GM12874 (cell line): ENCODE measurements at regions not wholly inside any gene's neighbourhood (a gene's known extent, or its start where the extent isn't known, plus 50 kb on each side); places are given as distances from the start of the nearest gene placed in this dataset.

ENCODE experiments used
- CTCF ChIP-seq: IDR thresholded peaks from 2 replicates; pipeline ENCODE4 v1.5.1; 2011; ENCODE audit warnings: low read depth, mild to moderate bottlenecking, control low read depth, low read length, moderate library complexity; ENCODE audit not compliant: insufficient read depth

GRCh38 chr11:104830508-104830907 is 67.8 kb downstream of the CASP12 start:
- TF ChIP-seq CTCF: no peak

GRCh38 chr11:104830080-104830479 is 68.2 kb downstream of the CASP12 start:
- TF ChIP-seq CTCF: no peak

GRCh38 chr11:104826772-104827171 is 71.5 kb downstream of the CASP12 start:
- TF ChIP-seq CTCF: no peak

- TF ChIP-seq CTCF: no peak
These were observed 74.6 kb downstream of the CASP12 start for GRCh38 chr11:104823657-104824056.

GRCh38 chr11:104820431-104820830 is 77.8 kb downstream of the CASP12 start:
- TF ChIP-seq CTCF: no peak

- TF ChIP-seq CTCF: no peak
These were observed 78.7 kb downstream of the CASP12 start for GRCh38 chr11:104819603-104820002.

- TF ChIP-seq CTCF: no peak
These were observed 79.2 kb downstream of the CASP12 start for GRCh38 chr11:104819107-104819506.

GRCh38 chr11:104817973-104818372 is 80.3 kb downstream of the CASP12 start:
- TF ChIP-seq CTCF: no peak
